Breast epithelium (tissue), 3 donors: ENCODE measurements at regions not wholly inside any gene's neighbourhood (a gene's known extent, or its start where the extent isn't known, plus 50 kb on each side); places are given as distances from the start of the nearest gene placed in this dataset.
"Not testable (repeated sequence)": the region's sequence is repeated elsewhere in the genome, so short reads cannot be mapped to it uniquely, and the experiment has no call there.

Source experiments
- POLR2AphosphoS5 ChIP-seq, 3 donors: sonication (generic); formaldehyde crosslinking; IDR thresholded peaks; one replicate each; pipeline ENCODE4 v1.6.1; 2017; ENCODE audit warnings: antibody characterized with exemption in 3 of 3
- TF ChIP-seq, protein P1 (sequence below), 3 donors: fragments of 450-650 bp; IDR thresholded peaks; one replicate each; pipeline ENCODE4 v1.5.1; 2016 to 2017; ENCODE audit warnings: antibody characterized with exemption in 3 of 3, mild to moderate bottlenecking in 3 of 3, moderate library complexity in 3 of 3

DNA sequence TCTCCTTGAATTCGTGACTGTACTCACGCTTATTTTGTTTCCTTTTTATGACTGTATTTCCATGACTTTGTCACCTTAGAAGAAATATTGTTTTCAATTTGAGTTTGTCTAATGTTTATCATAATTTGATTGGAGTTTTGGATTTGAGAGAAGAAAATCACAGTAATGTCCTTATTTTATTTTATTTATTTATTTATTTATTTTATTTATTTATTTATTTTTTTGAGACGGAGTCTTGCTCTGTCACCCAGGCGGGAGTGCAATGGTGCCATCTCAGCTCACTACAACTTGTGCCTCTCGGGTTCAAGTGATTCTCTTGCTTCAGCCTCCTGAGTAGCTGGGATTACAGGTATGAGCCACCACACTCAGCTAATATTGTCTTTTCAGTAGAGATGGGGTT lies 463.1 kb downstream of the KCNT2 start:
- TF ChIP-seq, protein P1, sequence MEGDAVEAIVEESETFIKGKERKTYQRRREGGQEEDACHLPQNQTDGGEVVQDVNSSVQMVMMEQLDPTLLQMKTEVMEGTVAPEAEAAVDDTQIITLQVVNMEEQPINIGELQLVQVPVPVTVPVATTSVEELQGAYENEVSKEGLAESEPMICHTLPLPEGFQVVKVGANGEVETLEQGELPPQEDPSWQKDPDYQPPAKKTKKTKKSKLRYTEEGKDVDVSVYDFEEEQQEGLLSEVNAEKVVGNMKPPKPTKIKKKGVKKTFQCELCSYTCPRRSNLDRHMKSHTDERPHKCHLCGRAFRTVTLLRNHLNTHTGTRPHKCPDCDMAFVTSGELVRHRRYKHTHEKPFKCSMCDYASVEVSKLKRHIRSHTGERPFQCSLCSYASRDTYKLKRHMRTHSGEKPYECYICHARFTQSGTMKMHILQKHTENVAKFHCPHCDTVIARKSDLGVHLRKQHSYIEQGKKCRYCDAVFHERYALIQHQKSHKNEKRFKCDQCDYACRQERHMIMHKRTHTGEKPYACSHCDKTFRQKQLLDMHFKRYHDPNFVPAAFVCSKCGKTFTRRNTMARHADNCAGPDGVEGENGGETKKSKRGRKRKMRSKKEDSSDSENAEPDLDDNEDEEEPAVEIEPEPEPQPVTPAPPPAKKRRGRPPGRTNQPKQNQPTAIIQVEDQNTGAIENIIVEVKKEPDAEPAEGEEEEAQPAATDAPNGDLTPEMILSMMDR (IDR thresholded peaks at IDR 0.05): not testable (repeated sequence)
- TF ChIP-seq POLR2AphosphoS5 (IDR thresholded peaks at IDR 0.05): not testable (repeated sequence)
